ENCODE measurements at regions not wholly inside any gene's neighbourhood (a gene's known extent, or its start where the extent isn't known, plus 50 kb on each side); places are given as distances from the start of the nearest gene placed in this dataset.

- DNase-seq, result no peak
- BruUV-seq (replicated peaks), result no TSS peak
- no peaks in the 10 kb centered on the region for H3K27me3 Mint-ChIP-seq (ENCODE audit: insufficient read depth, unreplicated experiment)
- no peak for TF ChIP-seq CTCF (IDR thresholded peaks at IDR 0.05; ENCODE audit: insufficient read depth in 1 of 2, low read depth in 1 of 2, low read length in 1 of 2, severe bottlenecking in 1 of 2, unreplicated experiment in 1 of 2)
- Histone ChIP-seq H3K4me3 (ENCODE audit: low read depth, low read length) (no peak overlapping the region), H3K9me3 (no peaks in the 10 kb centered on the region; the same call in 1 of the 2 replicates), H3K27me3 (replicated peaks; ENCODE audit: control insufficient read depth, insufficient read depth, low read length) (no peaks in the 10 kb centered on the region), H3K36me3 (ENCODE audit: control insufficient read depth, insufficient read depth, low read length) (no peaks in the 10 kb centered on the region), H3K4me1 (no peaks in the 10 kb centered on the region)
- peaks cover 10% of the 10 kb centered on the region for H3K4me1 Mint-ChIP-seq (ENCODE audit: low read depth, unreplicated experiment)
- ChIA-PET CTCF (no interaction called here), POLR2A (no interaction called here)
- no peaks in the 10 kb centered on the region for H3K36me3 Mint-ChIP-seq (ENCODE audit: insufficient read depth, unreplicated experiment)
- intact Hi-C loops (cut with micrococcal nuclease; ENCODE audit: unreplicated experiment), result no loop called here
- no peak overlapping the region for H3K4me3 Mint-ChIP-seq (ENCODE audit: unreplicated experiment)
- peaks cover 9% of the 10 kb centered on the region for H3K9me3 Mint-ChIP-seq (ENCODE audit: unreplicated experiment)
- no peak overlapping the region for H3K27ac Mint-ChIP-seq (ENCODE audit: unreplicated experiment)
Observed at GRCh38 chr3:191566469-191566868, 105.5 kb downstream of the PYDC2 start.

GRCh38 chr3:191568206-191568605, 107.2 kb downstream of the PYDC2 start:
- Histone ChIP-seq H3K36me3 (ENCODE audit: control insufficient read depth, insufficient read depth, low read length) (no peaks in the 10 kb centered on the region), H3K4me3 (ENCODE audit: low read depth, low read length) (no peak overlapping the region), H3K4me1 (no peaks in the 10 kb centered on the region), H3K9me3 (no peaks in the 10 kb centered on the region; the same call in 1 of the 2 replicates), H3K27me3 (replicated peaks; ENCODE audit: control insufficient read depth, insufficient read depth, low read length) (no peaks in the 10 kb centered on the region)
- TF ChIP-seq CTCF (IDR thresholded peaks at IDR 0.05; ENCODE audit: insufficient read depth in 1 of 2, low read depth in 1 of 2, low read length in 1 of 2, severe bottlenecking in 1 of 2, unreplicated experiment in 1 of 2), result no peak
- POLR2A ChIA-PET, result no interaction called here
- CTCF ChIA-PET, result no interaction called here
- H3K4me1 Mint-ChIP-seq (ENCODE audit: low read depth, unreplicated experiment), result peaks cover 10% of the 10 kb centered on the region
- no peak for DNase-seq
- no peaks in the 10 kb centered on the region for H3K36me3 Mint-ChIP-seq (ENCODE audit: insufficient read depth, unreplicated experiment)
- H3K9me3 Mint-ChIP-seq (ENCODE audit: unreplicated experiment), result peaks cover 9% of the 10 kb centered on the region
- intact Hi-C loops (cut with micrococcal nuclease; ENCODE audit: unreplicated experiment), result no loop called here
- H3K27me3 Mint-ChIP-seq (ENCODE audit: insufficient read depth, unreplicated experiment), result no peaks in the 10 kb centered on the region
- no peak overlapping the region for H3K27ac Mint-ChIP-seq (ENCODE audit: unreplicated experiment)
- no peak overlapping the region for H3K4me3 Mint-ChIP-seq (ENCODE audit: unreplicated experiment)
- no TSS peak for BruUV-seq (replicated peaks)

GRCh38 chr3:191592105-191592504, 131.1 kb downstream of the PYDC2 start:
- no peaks in the 10 kb centered on the region for H3K27me3 ChIP-seq (replicated peaks; ENCODE audit: control insufficient read depth, insufficient read depth, low read length)
- Mint-ChIP-seq H3K9me3 (ENCODE audit: unreplicated experiment) (no peaks in the 10 kb centered on the region), H3K4me3 (ENCODE audit: unreplicated experiment) (no peak overlapping the region), H3K27me3 (ENCODE audit: insufficient read depth, unreplicated experiment) (no peaks in the 10 kb centered on the region), H3K36me3 (ENCODE audit: insufficient read depth, unreplicated experiment) (no peaks in the 10 kb centered on the region), H3K4me1 (ENCODE audit: low read depth, unreplicated experiment) (no peaks in the 10 kb centered on the region), H3K27ac (ENCODE audit: unreplicated experiment) (no peak overlapping the region)
- H3K36me3 ChIP-seq (ENCODE audit: control insufficient read depth, insufficient read depth, low read length), result no peaks in the 10 kb centered on the region
- ChIA-PET CTCF (no interaction called here), POLR2A (no interaction called here)
- TF ChIP-seq CTCF (IDR thresholded peaks at IDR 0.05; ENCODE audit: insufficient read depth in 1 of 2, low read depth in 1 of 2, low read length in 1 of 2, severe bottlenecking in 1 of 2, unreplicated experiment in 1 of 2), result no peak
- DNase-seq, result no peak
- BruUV-seq (replicated peaks), result no TSS peak
- H3K4me1 ChIP-seq, result no peaks in the 10 kb centered on the region
- H3K9me3 ChIP-seq, result no peaks in the 10 kb centered on the region
- no peak overlapping the region for H3K4me3 ChIP-seq (ENCODE audit: low read depth, low read length)
- intact Hi-C loops (cut with micrococcal nuclease; ENCODE audit: unreplicated experiment), result no loop called here
